ENCODE measurements at regions not wholly inside any gene's neighbourhood (a gene's known extent, or its start where the extent isn't known, plus 50 kb on each side); places are given as distances from the start of the nearest gene placed in this dataset.
A peak's percentile ranks its signal among the peaks of the same experiment; 100 is the strongest.

DNA sequence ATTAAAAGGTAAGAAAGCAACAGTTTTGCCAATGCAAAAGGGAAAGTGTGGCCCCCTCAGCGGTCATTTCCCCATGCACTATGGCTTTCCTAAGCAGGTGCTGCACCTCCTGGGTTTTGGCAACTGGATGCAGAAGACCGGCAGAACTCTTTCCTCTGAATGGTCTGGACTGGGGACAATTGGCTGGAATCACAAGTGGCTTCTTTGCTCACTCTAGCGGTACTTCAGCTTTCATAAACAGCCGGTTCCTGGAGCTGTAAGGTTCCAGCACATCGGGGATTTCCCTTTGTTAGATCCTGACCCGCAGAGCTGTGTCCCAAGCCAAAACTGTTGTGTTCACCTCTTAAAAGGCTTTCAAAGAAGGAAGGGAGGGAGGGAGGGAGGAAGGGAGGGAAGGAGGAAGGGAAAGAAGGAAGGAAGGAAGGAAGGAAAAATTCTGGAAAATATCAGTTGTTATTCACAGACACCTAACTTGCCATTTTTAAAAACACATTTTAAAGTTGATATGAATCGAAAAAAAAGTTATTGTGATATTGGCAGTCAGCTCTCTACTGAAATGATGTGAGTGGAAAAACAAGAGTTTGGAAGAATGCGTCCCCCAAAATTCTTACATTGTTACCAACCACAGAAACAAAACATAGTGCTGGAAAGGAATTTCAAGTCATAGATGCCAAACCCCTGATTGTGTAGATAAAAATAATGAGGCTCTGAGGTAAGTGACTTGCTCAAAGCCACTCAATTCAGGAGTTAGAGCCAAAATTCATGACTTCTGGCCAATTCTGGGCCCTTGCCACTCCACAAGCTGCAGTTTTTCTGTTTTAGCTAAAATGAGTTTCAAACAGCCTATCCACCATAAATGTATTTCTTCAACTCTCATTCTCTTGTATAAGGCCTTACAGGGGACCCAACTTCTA, 220.6 kb upstream of the HMGA2 start:
- Mint-ChIP-seq H3K36me3 (ENCODE audit: low read depth) (no peaks in the 10 kb centered on the region), H3K9me3 (ENCODE audit: low read depth) (peaks cover 3% of the 10 kb centered on the region), H3K27me3 (ENCODE audit: low read depth) (no peaks in the 10 kb centered on the region), H3K27ac (ENCODE audit: unreplicated experiment) (peak overlapping the region; percentile 94), H3K4me3 (ENCODE audit: unreplicated experiment) (peak overlapping the region; percentile 65), H3K4me1 (ENCODE audit: low read depth) (peaks cover 62% of the 10 kb centered on the region)
- TF ChIP-seq, protein P1, sequence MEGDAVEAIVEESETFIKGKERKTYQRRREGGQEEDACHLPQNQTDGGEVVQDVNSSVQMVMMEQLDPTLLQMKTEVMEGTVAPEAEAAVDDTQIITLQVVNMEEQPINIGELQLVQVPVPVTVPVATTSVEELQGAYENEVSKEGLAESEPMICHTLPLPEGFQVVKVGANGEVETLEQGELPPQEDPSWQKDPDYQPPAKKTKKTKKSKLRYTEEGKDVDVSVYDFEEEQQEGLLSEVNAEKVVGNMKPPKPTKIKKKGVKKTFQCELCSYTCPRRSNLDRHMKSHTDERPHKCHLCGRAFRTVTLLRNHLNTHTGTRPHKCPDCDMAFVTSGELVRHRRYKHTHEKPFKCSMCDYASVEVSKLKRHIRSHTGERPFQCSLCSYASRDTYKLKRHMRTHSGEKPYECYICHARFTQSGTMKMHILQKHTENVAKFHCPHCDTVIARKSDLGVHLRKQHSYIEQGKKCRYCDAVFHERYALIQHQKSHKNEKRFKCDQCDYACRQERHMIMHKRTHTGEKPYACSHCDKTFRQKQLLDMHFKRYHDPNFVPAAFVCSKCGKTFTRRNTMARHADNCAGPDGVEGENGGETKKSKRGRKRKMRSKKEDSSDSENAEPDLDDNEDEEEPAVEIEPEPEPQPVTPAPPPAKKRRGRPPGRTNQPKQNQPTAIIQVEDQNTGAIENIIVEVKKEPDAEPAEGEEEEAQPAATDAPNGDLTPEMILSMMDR (IDR thresholded peaks at IDR 0.05): no peak
- no peak for DNase-seq (ENCODE audit: low spot score)

DNA sequence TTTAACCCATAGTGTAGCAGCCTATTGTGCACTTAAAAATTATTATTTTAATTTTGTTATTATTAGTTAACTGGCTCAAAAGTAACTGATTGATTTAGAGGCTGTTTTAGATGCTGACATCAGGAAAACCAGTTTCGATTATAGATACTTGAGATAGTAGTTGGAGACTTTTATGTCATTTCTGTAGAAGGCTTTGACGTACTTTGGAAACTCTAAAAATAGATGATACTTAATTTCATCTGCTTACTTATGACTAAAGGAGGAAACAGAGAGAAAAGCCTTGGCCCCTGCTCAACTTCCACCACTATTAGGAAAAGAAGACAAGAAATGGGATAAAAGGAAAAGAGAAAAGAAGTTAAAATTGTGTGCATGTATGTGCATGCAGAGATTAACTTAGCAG, 219.3 kb upstream of the HMGA2 start:
- Mint-ChIP-seq H3K4me3 (ENCODE audit: unreplicated experiment) (no peak overlapping the region), H3K9me3 (ENCODE audit: low read depth) (peaks cover 3% of the 10 kb centered on the region), H3K36me3 (ENCODE audit: low read depth) (no peaks in the 10 kb centered on the region), H3K27me3 (ENCODE audit: low read depth) (no peaks in the 10 kb centered on the region), H3K27ac (ENCODE audit: unreplicated experiment) (peak overlapping the region; percentile 65), H3K4me1 (ENCODE audit: low read depth) (peaks cover 75% of the 10 kb centered on the region)
- DNase-seq (ENCODE audit: low spot score): no peak
- TF ChIP-seq, protein P1 (IDR thresholded peaks at IDR 0.05): no peak

DNA sequence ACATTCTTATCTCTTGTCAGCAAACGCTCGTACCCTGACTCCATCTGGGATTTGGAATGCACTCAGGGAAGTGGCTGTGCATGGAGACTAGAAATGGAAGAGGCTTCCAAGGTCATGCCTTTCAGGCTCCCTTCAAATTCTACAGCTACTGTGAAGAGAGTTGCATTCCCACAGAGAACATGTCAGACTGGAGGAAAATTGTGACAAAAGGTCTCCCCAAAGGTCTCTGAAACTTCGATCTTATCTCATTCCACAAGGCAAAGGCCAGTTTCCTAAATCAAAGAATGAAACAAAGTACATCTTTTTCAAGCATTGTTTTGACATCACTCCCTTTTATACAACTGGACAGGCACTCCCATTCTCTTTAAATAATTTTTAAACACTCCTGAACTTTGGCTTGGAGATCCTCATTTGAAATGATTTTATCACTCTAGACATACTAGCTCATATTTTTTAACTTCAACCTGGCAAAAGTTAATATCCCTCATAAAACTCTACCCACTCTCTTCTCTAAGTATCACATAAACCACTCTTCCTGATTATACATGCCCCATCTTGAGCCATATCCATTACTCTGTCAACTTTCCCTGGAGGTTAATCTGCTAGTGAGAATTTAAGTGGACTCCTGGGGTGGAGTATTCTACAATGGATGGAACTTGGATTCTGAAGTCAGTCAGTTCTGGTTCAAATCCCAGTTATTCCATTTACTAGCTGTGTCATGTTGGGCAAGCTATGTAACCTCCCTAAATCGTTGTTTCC, 218.1 kb upstream of the HMGA2 start:
- Mint-ChIP-seq H3K27me3 (ENCODE audit: low read depth) (no peaks in the 10 kb centered on the region), H3K9me3 (ENCODE audit: low read depth) (peaks cover 3% of the 10 kb centered on the region), H3K4me1 (ENCODE audit: low read depth) (peaks cover 80% of the 10 kb centered on the region), H3K36me3 (ENCODE audit: low read depth) (no peaks in the 10 kb centered on the region), H3K27ac (ENCODE audit: unreplicated experiment) (no peak overlapping the region), H3K4me3 (ENCODE audit: unreplicated experiment) (no peak overlapping the region)
- TF ChIP-seq, protein P1 (IDR thresholded peaks at IDR 0.05): no peak
- no peak for DNase-seq (ENCODE audit: low spot score)

DNA sequence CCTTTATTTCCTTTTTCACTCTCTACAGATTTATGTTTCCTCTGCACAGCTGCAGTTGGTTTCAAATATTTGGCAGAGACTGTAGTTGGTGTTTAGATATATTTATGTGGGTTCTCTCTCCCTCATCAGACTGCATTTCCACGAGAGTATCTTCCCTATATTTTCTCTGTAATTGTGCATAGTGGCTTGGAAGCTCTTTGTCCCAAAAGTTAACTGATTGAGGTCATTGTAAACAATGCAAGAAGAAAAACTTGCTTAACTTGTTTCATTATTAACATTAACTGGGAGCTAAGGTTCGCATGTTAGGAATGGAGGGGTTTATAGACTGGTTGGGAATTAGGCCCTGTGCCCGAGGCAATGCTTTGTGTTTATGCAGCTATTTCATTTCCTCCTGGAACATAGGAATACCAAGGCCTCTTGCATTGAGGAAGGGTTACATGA, 216.9 kb upstream of the HMGA2 start:
- peaks cover 77% of the 10 kb centered on the region for H3K4me1 Mint-ChIP-seq (ENCODE audit: low read depth)
- no peaks in the 10 kb centered on the region for H3K36me3 Mint-ChIP-seq (ENCODE audit: low read depth)
- DNase-seq (ENCODE audit: low spot score): no peak
- TF ChIP-seq, protein P1 (IDR thresholded peaks at IDR 0.05): no peak
- no peak overlapping the region for H3K27ac Mint-ChIP-seq (ENCODE audit: unreplicated experiment)
- H3K9me3 Mint-ChIP-seq (ENCODE audit: low read depth): peaks cover 3% of the 10 kb centered on the region
- H3K4me3 Mint-ChIP-seq (ENCODE audit: unreplicated experiment): no peak overlapping the region
- H3K27me3 Mint-ChIP-seq (ENCODE audit: low read depth): no peaks in the 10 kb centered on the region

DNA sequence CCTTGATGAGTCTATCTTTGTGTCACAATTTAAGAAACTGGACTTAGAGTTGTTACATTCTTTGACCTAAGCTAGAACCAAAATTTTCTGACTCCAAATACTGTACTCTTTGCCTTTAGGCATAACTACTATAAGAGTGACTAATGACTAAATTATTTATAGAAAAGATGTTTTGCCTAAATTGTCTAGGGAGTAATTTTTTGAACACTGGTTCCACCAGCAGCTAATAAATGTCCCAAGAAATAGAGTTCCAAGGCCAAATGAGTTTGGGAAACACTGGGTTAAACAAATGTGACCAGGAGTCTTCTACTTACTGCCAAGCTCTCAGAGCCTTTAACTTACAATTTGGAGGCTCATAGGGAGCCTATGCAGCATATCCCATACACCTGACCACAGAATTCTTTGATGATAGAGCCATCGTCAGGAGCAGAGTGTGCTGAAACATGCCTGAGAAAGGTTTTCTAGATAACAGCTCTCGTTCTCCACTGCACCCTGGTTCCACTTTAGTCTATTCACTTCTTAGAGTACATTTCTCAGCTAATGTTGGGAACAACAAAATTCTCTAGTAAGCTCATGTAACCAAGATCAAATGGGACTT, 215.9 kb upstream of the HMGA2 start:
- no peak for DNase-seq (ENCODE audit: low spot score)
- H3K4me3 Mint-ChIP-seq (ENCODE audit: unreplicated experiment): no peak overlapping the region
- H3K4me1 Mint-ChIP-seq (ENCODE audit: low read depth): peaks cover 71% of the 10 kb centered on the region
- no peak overlapping the region for H3K27ac Mint-ChIP-seq (ENCODE audit: unreplicated experiment)
- no peaks in the 10 kb centered on the region for H3K27me3 Mint-ChIP-seq (ENCODE audit: low read depth)
- TF ChIP-seq, protein P1 (IDR thresholded peaks at IDR 0.05): no peak
- H3K36me3 Mint-ChIP-seq (ENCODE audit: low read depth): no peaks in the 10 kb centered on the region
- H3K9me3 Mint-ChIP-seq (ENCODE audit: low read depth): peaks cover 3% of the 10 kb centered on the region

Data from chondrocyte (in vitro differentiated cells).